Left ventricle myocardium inferior (tissue), 1 donor: ENCODE measurements at regions not wholly inside any gene's neighbourhood (a gene's known extent, or its start where the extent isn't known, plus 50 kb on each side); places are given as distances from the start of the nearest gene placed in this dataset.
A peak's percentile ranks its signal among the peaks of the same experiment; 100 is the strongest.

Experiments used
- DNase-seq: peaks from one replicate; pipeline ENCODE4 v3.0.0-alpha.2; 2020
- H3K27ac ChIP-seq: fragments of 200-600 bp; replicated peaks from 2 replicates; pipeline ENCODE4 v1.8.0; 2021
- H3K27me3 ChIP-seq: fragments of 200-600 bp; 2 replicates; pipeline ENCODE4 v1.8.0; 2021; ENCODE audit warnings: low read depth
- H3K36me3 ChIP-seq: fragments of 200-600 bp; 2 replicates; pipeline ENCODE4 v1.8.0; 2021
- H3K4me1 ChIP-seq: fragments of 200-600 bp; 2 replicates; pipeline ENCODE4 v1.8.0; 2021
- H3K4me3 ChIP-seq: fragments of 200-600 bp; 2 replicates; pipeline ENCODE4 v1.8.0; 2021; ENCODE audit warnings: mild to moderate bottlenecking, moderate library complexity
- H3K9me3 ChIP-seq: fragments of 200-600 bp; replicated peaks from 2 replicates; pipeline ENCODE4 v1.8.0; 2021
- intact Hi-C: fragments of 100-400 bp; cut with micrococcal nuclease; formaldehyde crosslinking; loops from one replicate; pipeline ENCODE4 v1.11.0; 2022
- TF ChIP-seq, protein P1 (sequence below): fragments of 200-600 bp; IDR thresholded peaks from 2 replicates; pipeline ENCODE4 v1.8.0; 2021; ENCODE audit warnings: antibody characterized with exemption, mild to moderate bottlenecking, borderline replicate concordance
- donor health status: DM: no; HTN: yes; CAD: no; lungs with severe emphysema.

GRCh38 chr2:67671464-67672450, 274.6 kb downstream of the ETAA1 start:
- Histone ChIP-seq H3K4me3 (no peak overlapping the region), H3K27ac (peak overlapping the region; percentile 25), H3K36me3 (no peaks in the 10 kb centered on the region), H3K4me1 (peaks cover 27% of the 10 kb centered on the region), H3K9me3 (no peaks in the 10 kb centered on the region), H3K27me3 (no peaks in the 10 kb centered on the region)
- TF ChIP-seq, protein P1, sequence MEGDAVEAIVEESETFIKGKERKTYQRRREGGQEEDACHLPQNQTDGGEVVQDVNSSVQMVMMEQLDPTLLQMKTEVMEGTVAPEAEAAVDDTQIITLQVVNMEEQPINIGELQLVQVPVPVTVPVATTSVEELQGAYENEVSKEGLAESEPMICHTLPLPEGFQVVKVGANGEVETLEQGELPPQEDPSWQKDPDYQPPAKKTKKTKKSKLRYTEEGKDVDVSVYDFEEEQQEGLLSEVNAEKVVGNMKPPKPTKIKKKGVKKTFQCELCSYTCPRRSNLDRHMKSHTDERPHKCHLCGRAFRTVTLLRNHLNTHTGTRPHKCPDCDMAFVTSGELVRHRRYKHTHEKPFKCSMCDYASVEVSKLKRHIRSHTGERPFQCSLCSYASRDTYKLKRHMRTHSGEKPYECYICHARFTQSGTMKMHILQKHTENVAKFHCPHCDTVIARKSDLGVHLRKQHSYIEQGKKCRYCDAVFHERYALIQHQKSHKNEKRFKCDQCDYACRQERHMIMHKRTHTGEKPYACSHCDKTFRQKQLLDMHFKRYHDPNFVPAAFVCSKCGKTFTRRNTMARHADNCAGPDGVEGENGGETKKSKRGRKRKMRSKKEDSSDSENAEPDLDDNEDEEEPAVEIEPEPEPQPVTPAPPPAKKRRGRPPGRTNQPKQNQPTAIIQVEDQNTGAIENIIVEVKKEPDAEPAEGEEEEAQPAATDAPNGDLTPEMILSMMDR: no peak
- intact Hi-C loops: no loop called here
- DNase-seq: no peak

DNA sequence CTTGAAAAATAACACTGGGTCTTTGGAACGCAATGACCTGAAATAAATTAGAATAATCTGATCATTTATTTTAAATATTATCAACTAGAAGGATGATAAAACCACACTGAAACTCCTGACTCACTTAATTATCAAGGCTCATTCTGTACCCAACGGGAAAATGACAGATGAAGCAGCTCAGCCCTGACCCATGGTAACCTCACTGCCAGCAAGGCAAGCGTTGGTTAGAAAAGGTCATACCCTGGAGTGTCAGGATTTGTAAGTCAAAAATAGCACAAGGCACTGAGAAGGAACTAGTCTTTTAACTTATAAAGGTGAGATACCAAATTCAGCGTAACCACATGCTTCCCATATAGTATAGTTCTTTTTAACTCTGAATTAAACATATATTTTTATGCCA, 277.5 kb downstream of the ETAA1 start:
- H3K4me1 ChIP-seq: peaks cover 10% of the 10 kb centered on the region
- peak; percentile 24 for DNase-seq
- intact Hi-C loops: no loop called here
- peak overlapping the region; percentile 78 for H3K27ac ChIP-seq
- no peaks in the 10 kb centered on the region for H3K36me3 ChIP-seq
- no peaks in the 10 kb centered on the region for H3K9me3 ChIP-seq
- H3K27me3 ChIP-seq: no peaks in the 10 kb centered on the region
- TF ChIP-seq, protein P1: no peak
- no peak overlapping the region for H3K4me3 ChIP-seq

GRCh38 chr2:67684991-67685390, 287.9 kb downstream of the ETAA1 start:
- intact Hi-C loops: no loop called here
- Histone ChIP-seq H3K9me3 (no peaks in the 10 kb centered on the region), H3K4me1 (no peaks in the 10 kb centered on the region), H3K4me3 (no peak overlapping the region), H3K27ac (no peak overlapping the region), H3K27me3 (no peaks in the 10 kb centered on the region), H3K36me3 (no peaks in the 10 kb centered on the region)
- DNase-seq: no peak
- TF ChIP-seq, protein P1: no peak

DNA sequence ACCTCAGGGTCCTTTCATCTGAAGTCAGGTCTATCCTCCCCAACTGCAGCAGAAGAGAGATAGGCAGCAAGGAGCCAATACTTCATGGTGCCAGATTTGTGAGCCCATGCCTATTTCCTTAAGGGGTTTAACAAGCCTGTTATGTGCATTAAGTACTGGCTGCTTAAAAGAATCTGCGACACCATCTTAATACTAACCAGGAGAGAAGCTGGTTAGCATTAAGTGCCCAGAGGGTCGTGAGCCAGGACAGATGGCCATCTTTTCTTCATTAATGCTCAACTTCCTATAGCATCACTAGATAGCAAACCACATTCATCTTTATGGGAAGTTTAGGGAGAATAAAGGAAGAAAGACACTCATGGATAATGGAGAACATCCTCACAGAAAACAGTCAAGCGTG, 289.1 kb downstream of the ETAA1 start:
- DNase-seq: no peak
- TF ChIP-seq, protein P1: no peak
- H3K27ac ChIP-seq: no peak overlapping the region
- H3K4me1 ChIP-seq: no peaks in the 10 kb centered on the region
- no peaks in the 10 kb centered on the region for H3K27me3 ChIP-seq
- no peaks in the 10 kb centered on the region for H3K9me3 ChIP-seq
- intact Hi-C loops: no loop called here
- H3K4me3 ChIP-seq: no peak overlapping the region
- H3K36me3 ChIP-seq: no peaks in the 10 kb centered on the region

DNA sequence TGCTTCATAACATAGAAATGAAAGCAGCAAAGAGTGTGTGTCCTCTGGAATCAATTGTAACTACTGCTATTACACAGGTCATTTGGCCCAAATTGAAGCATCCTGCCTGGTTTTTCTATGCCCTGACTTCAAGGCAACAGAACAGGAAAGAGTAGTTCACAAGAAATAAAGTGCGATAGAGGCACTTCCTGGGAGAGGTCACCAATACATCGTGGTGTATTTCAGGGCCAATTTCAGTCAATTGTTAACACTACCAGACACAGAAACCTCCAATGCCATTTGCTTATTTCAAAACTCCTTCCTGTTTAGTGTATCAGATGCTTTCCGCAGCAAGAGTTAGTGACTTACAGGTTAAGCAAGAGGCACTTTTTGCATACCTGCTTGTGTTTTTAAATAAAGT, 292.1 kb downstream of the ETAA1 start:
- Histone ChIP-seq H3K27me3 (peaks cover 9% of the 10 kb centered on the region), H3K4me1 (no peaks in the 10 kb centered on the region), H3K27ac (no peak overlapping the region), H3K4me3 (no peak overlapping the region), H3K9me3 (no peaks in the 10 kb centered on the region), H3K36me3 (no peaks in the 10 kb centered on the region)
- TF ChIP-seq, protein P1: no peak
- DNase-seq: no peak
- intact Hi-C loops: no loop called here
